ENCODE measurements at regions not wholly inside any gene's neighbourhood (a gene's known extent, or its start where the extent isn't known, plus 50 kb on each side); places are given as distances from the start of the nearest gene placed in this dataset.

- H3K79me2 ChIP-seq (replicated peaks; ENCODE audit: insufficient read depth): no peaks in the 10 kb centered on the region
- H3K4me1 ChIP-seq (ENCODE audit: insufficient read depth): no peaks in the 10 kb centered on the region
- no peaks in the 10 kb centered on the region for H3K27me3 ChIP-seq (ENCODE audit: insufficient read depth)
- no peak overlapping the region for H3K4me2 ChIP-seq
- H3F3A ChIP-seq (replicated peaks; ENCODE audit: low read depth): no peaks in the 10 kb centered on the region
- no peaks in the 10 kb centered on the region for H4K20me1 ChIP-seq (replicated peaks; ENCODE audit: insufficient read depth)
- no peaks in the 10 kb centered on the region for H3K36me3 ChIP-seq (ENCODE audit: insufficient read depth)
- peaks cover 6% of the 10 kb centered on the region for H3K27me3 Mint-ChIP-seq (ENCODE audit: insufficient read depth, low read depth, poor library complexity)
- TF ChIP-seq POLR2AphosphoS5 (IDR thresholded peaks at IDR 0.05; ENCODE audit: low read depth): no peak
- no peak for TF ChIP-seq NANOG (IDR thresholded peaks at IDR 0.05; ENCODE audit: borderline replicate concordance)
- no peak for TF ChIP-seq CTCF (conservative IDR thresholded peaks at IDR 0.05; ENCODE audit: low read depth in 2 of 2)
- no peak for TF ChIP-seq ZNF331 (CRISPR knock-in tag; IDR thresholded peaks at IDR 0.05; ENCODE audit: low read depth)
- TF ChIP-seq, protein P1, sequence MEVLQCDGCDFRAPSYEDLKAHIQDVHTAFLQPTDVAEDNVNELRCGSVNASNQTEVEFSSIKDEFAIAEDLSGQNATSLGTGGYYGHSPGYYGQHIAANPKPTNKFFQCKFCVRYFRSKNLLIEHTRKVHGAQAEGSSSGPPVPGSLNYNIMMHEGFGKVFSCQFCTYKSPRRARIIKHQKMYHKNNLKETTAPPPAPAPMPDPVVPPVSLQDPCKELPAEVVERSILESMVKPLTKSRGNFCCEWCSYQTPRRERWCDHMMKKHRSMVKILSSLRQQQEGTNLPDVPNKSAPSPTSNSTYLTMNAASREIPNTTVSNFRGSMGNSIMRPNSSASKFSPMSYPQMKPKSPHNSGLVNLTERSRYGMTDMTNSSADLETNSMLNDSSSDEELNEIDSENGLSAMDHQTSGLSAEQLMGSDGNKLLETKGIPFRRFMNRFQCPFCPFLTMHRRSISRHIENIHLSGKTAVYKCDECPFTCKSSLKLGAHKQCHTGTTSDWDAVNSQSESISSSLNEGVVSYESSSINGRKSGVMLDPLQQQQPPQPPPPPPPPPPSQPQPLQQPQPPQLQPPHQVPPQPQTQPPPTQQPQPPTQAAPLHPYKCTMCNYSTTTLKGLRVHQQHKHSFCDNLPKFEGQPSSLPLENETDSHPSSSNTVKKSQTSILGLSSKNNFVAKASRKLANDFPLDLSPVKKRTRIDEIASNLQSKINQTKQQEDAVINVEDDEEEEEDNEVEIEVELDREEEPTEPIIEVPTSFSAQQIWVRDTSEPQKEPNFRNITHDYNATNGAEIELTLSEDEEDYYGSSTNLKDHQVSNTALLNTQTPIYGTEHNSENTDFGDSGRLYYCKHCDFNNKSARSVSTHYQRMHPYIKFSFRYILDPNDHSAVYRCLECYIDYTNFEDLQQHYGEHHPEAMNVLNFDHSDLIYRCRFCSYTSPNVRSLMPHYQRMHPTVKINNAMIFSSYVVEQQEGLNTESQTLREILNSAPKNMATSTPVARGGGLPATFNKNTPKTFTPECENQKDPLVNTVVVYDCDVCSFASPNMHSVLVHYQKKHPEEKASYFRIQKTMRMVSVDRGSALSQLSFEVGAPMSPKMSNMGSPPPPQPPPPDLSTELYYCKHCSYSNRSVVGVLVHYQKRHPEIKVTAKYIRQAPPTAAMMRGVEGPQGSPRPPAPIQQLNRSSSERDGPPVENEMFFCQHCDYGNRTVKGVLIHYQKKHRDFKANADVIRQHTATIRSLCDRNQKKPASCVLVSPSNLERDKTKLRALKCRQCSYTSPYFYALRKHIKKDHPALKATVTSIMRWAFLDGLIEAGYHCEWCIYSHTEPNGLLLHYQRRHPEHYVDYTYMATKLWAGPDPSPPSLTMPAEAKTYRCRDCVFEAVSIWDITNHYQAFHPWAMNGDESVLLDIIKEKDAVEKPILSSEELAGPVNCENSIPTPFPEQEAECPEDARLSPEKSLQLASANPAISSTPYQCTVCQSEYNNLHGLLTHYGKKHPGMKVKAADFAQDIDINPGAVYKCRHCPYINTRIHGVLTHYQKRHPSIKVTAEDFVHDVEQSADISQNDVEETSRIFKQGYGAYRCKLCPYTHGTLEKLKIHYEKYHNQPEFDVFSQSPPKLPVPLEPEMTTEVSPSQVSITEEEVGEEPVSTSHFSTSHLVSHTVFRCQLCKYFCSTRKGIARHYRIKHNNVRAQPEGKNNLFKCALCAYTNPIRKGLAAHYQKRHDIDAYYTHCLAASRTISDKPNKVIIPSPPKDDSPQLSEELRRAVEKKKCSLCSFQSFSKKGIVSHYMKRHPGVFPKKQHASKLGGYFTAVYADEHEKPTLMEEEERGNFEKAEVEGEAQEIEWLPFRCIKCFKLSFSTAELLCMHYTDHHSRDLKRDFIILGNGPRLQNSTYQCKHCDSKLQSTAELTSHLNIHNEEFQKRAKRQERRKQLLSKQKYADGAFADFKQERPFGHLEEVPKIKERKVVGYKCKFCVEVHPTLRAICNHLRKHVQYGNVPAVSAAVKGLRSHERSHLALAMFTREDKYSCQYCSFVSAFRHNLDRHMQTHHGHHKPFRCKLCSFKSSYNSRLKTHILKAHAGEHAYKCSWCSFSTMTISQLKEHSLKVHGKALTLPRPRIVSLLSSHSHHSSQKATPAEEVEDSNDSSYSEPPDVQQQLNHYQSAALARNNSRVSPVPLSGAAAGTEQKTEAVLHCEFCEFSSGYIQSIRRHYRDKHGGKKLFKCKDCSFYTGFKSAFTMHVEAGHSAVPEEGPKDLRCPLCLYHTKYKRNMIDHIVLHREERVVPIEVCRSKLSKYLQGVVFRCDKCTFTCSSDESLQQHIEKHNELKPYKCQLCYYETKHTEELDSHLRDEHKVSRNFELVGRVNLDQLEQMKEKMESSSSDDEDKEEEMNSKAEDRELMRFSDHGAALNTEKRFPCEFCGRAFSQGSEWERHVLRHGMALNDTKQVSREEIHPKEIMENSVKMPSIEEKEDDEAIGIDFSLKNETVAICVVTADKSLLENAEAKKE (CRISPR knock-in tag; IDR thresholded peaks at IDR 0.05): no peak
- H3K9me2 ChIP-seq (ENCODE audit: insufficient read depth): no peaks in the 10 kb centered on the region
- no peaks in the 10 kb centered on the region for H3K36me3 Mint-ChIP-seq (ENCODE audit: low read depth)
- no peak overlapping the region for H2AFZ ChIP-seq
- peaks cover 2% of the 10 kb centered on the region; the same call in 2 of the 3 replicates for H3K9me3 Mint-ChIP-seq
- no peak for DNase-seq (ENCODE audit: low spot score)
- H3K4me1 Mint-ChIP-seq: no peaks in the 10 kb centered on the region; the same call in 2 of the 3 replicates
- H3K27ac ChIP-seq (ENCODE audit: low read depth): no peak overlapping the region
- H3K4me3 ChIP-seq: no peak overlapping the region
- H3K4me3 Mint-ChIP-seq: no peak overlapping the region
- no peak for ATAC-seq
- no peak overlapping the region for H3K27ac Mint-ChIP-seq
Observed at GRCh38 chr14:95385701-95386100, 66.0 kb upstream of the CLMN start.
